Fibroblast of lung (primary cell): ENCODE measurements at regions not wholly inside any gene's neighbourhood (a gene's known extent, or its start where the extent isn't known, plus 50 kb on each side); places are given as distances from the start of the nearest gene placed in this dataset.
"Not testable (repeated sequence)": the region's sequence is repeated elsewhere in the genome, so short reads cannot be mapped to it uniquely, and the experiment has no call there.

Source experiments
- DNase-seq, 2 donors: peaks; one replicate each; pipeline versions ENCODE4 v3.0.0 to v3.0.0-alpha.2; 2010; ENCODE audit warnings: low read depth in 2 of 2
- H2AFZ ChIP-seq: 2 replicates; pipeline ENCODE4 v1.5.1; 2012; ENCODE audit warnings: low read length, control low read depth, inconsistent platforms
- H3K27ac ChIP-seq: 2 replicates; pipeline ENCODE4 v1.5.1; 2011; ENCODE audit warnings: low read length, control low read depth; ENCODE audit not compliant: insufficient read depth
- H3K27me3 ChIP-seq: 2 replicates; pipeline ENCODE4 v1.5.1; 2011; ENCODE audit warnings: mild to moderate bottlenecking, low read length; ENCODE audit not compliant: control insufficient read depth, insufficient read depth
- H3K36me3 ChIP-seq: 2 replicates; pipeline ENCODE4 v1.5.1; 2011; ENCODE audit warnings: low read length; ENCODE audit not compliant: control insufficient read depth, insufficient read depth
- H3K4me1 ChIP-seq: 2 replicates; pipeline ENCODE4 v1.5.1; 2011; ENCODE audit warnings: low read length; ENCODE audit not compliant: control insufficient read depth, insufficient read depth; ENCODE audit errors: extremely low read depth
- H3K4me2 ChIP-seq: 2 replicates; pipeline ENCODE4 v1.5.1; 2011; ENCODE audit warnings: low read length, control low read depth; ENCODE audit not compliant: insufficient read depth; ENCODE audit errors: extremely low read depth
- H3K4me3 ChIP-seq, 4 experiments: fragments of 200-600 bp in 1 of 4; sonication (generic) in 1 of 4; replicated peaks in 1 of 4; 2 replicates each; pipeline ENCODE4 v1.5.1; 2011 to 2016; ENCODE audit warnings: low read length in 4 of 4, low read depth in 3 of 4, mild to moderate bottlenecking in 3 of 4, control low read depth in 2 of 4, inconsistent platforms in 1 of 4, mixed read lengths in 1 of 4; ENCODE audit not compliant: insufficient read depth in 1 of 4; ENCODE audit errors: control extremely low read depth in 1 of 4
- H3K79me2 ChIP-seq: 2 replicates; pipeline ENCODE4 v1.5.1; 2012; ENCODE audit warnings: mild to moderate bottlenecking, low read length, inconsistent platforms; ENCODE audit not compliant: control insufficient read depth, insufficient read depth
- H3K9ac ChIP-seq: 2 replicates; pipeline ENCODE4 v1.5.1; 2011; ENCODE audit warnings: mild to moderate bottlenecking, low read length, control low read depth; ENCODE audit not compliant: insufficient read depth
- H3K9me3 ChIP-seq: 2 replicates; pipeline ENCODE4 v1.5.1; 2012; ENCODE audit warnings: low read depth, low read length; ENCODE audit not compliant: control insufficient read depth, insufficient read depth
- H4K20me1 ChIP-seq: 2 replicates; pipeline ENCODE4 v1.5.1; 2011; ENCODE audit warnings: low read length; ENCODE audit not compliant: control insufficient read depth, insufficient read depth; ENCODE audit errors: extremely low read depth
- CTCF ChIP-seq, 2 donors: IDR thresholded peaks in 1 of 2; conservative IDR thresholded peaks in 1 of 2; 1 replicate in 1 of 2; 2 replicates in 1 of 2; pipeline ENCODE4 v1.5.1; 2011 to 2012; ENCODE audit warnings: low read length in 2 of 2, control low read depth in 1 of 2, inconsistent platforms in 1 of 2, low read depth in 1 of 2, mild to moderate bottlenecking in 1 of 2
- EZH2 ChIP-seq: IDR thresholded peaks from 2 replicates; pipeline ENCODE4 v1.5.1; 2012; ENCODE audit warnings: low read length, control low read depth, mild to moderate bottlenecking; ENCODE audit errors: missing control alignments

GRCh38 chr4:164138521-164138920, 615.4 kb upstream of the SMIM31 start:
- Histone ChIP-seq H3K27ac (no peak overlapping the region), H3K36me3 (no peaks in the 10 kb centered on the region), H3K9me3 (no peaks in the 10 kb centered on the region), H3K4me3 (no peak overlapping the region), H3K4me2 (no peak overlapping the region), H3K4me1 (no peaks in the 10 kb centered on the region), H3K27me3 (no peaks in the 10 kb centered on the region), H3K9ac (no peak overlapping the region), H3K79me2 (no peaks in the 10 kb centered on the region), H4K20me1 (no peaks in the 10 kb centered on the region), H2AFZ (no peak overlapping the region)
- no peak for TF ChIP-seq CTCF (conservative IDR thresholded peaks at IDR 0.05 in 1 of 2, IDR thresholded peaks at IDR 0.05 in 1 of 2; ENCODE audit: low read depth in 1 of 2, low read length in 2 of 2)
- TF ChIP-seq EZH2 = no peak
- DNase-seq = no peak

GRCh38 chr4:164139291-164139690, 614.6 kb upstream of the SMIM31 start:
- no peak overlapping the region for H2AFZ ChIP-seq

GRCh38 chr4:164141755-164142375, 612.1 kb upstream of the SMIM31 start:
- H3K27me3 ChIP-seq, H4K20me1 ChIP-seq, H3K4me3 ChIP-seq, H3K36me3 ChIP-seq, H2AFZ ChIP-seq, DNase-seq, H3K9me3 ChIP-seq, H3K4me2 ChIP-seq, H3K4me1 ChIP-seq, H3K9ac ChIP-seq, H3K27ac ChIP-seq, H3K79me2 ChIP-seq: not testable (repeated sequence)

More at GRCh38 chr4:164139291-164139690, 614.6 kb upstream of the SMIM31 start:
- TF ChIP-seq CTCF (conservative IDR thresholded peaks at IDR 0.05 in 1 of 2, IDR thresholded peaks at IDR 0.05 in 1 of 2; ENCODE audit: low read depth in 1 of 2, low read length in 2 of 2) (no peak), EZH2 (no peak)
- no peak overlapping the region for H3K4me3 ChIP-seq
- DNase-seq = no peak
- no peaks in the 10 kb centered on the region for H3K79me2 ChIP-seq
- no peaks in the 10 kb centered on the region for H3K36me3 ChIP-seq
- H4K20me1 ChIP-seq = no peaks in the 10 kb centered on the region
- no peaks in the 10 kb centered on the region for H3K9me3 ChIP-seq
- H3K4me2 ChIP-seq = no peak overlapping the region
- H3K4me1 ChIP-seq = no peaks in the 10 kb centered on the region
- no peak overlapping the region for H3K27ac ChIP-seq
- no peak overlapping the region for H3K9ac ChIP-seq
- no peaks in the 10 kb centered on the region for H3K27me3 ChIP-seq
